WTC11 (cell line): ENCODE measurements at regions not wholly inside any gene's neighbourhood (a gene's known extent, or its start where the extent isn't known, plus 50 kb on each side); places are given as distances from the start of the nearest gene placed in this dataset.

Source experiments
- ATAC-seq: fragments of 200-7000 bp; cut with Tn5 transposase; 2 replicates; pipeline ENCODE4 v1.10.0; 2021; ENCODE audit warnings: mild to moderate bottlenecking, moderate library complexity
- CTCF ChIA-PET: fragments of 300-600 bp; sonication (Branson Sonifier 250); formaldehyde crosslinking; loops from one replicate; lab custom pipeline; 2021; ENCODE audit warnings: antibody characterized with exemption; lab: Charles Lee
- POLR2A ChIA-PET: fragments of 350-600 bp; sonication (Branson Sonifier 250); formaldehyde crosslinking; loops from one replicate; lab custom pipeline; 2021; ENCODE audit warnings: antibody characterized with exemption; lab: Charles Lee
- DNase-seq: peaks from one replicate; pipeline ENCODE4 v3.0.0; 2021; ENCODE audit warnings: low spot score
- H3K27ac Mint-ChIP-seq: 2 replicates; pipeline ENCODE4 v1.8.0; 2021; ENCODE audit warnings: mixed read lengths
- H3K27me3 Mint-ChIP-seq: 2 replicates; pipeline ENCODE4 v1.8.0; 2021; ENCODE audit warnings: low read depth, mild to moderate bottlenecking, moderate library complexity, mixed read lengths
- H3K36me3 Mint-ChIP-seq: 2 replicates; pipeline ENCODE4 v1.8.0; 2021; ENCODE audit warnings: mixed read lengths
- H3K4me1 Mint-ChIP-seq: 2 replicates; pipeline ENCODE4 v1.8.0; 2022; ENCODE audit warnings: mixed read lengths
- H3K4me3 Mint-ChIP-seq: 2 replicates; pipeline ENCODE4 v1.8.0; 2021; ENCODE audit warnings: mild to moderate bottlenecking, moderate library complexity, mixed read lengths
- H3K9me3 Mint-ChIP-seq: 2 replicates; pipeline ENCODE4 v1.8.0; 2021; ENCODE audit warnings: mixed read lengths
- ARID4B ChIP-seq: sonication (generic); formaldehyde crosslinking; IDR thresholded peaks from 2 replicates; pipeline ENCODE4 v1.8.0; 2023; ENCODE audit warnings: missing genetic modification reagents, mild to moderate bottlenecking, borderline replicate concordance
- CREM ChIP-seq: sonication (generic); formaldehyde crosslinking; IDR thresholded peaks from 2 replicates; pipeline ENCODE4 v1.8.1; 2022; ENCODE audit warnings: mild to moderate bottlenecking, missing genetic modification reagents, moderate library complexity
- ELF4 ChIP-seq: sonication (generic); formaldehyde crosslinking; IDR thresholded peaks from 2 replicates; pipeline ENCODE4 v1.8.1; 2022; ENCODE audit warnings: low read depth, mild to moderate bottlenecking, moderate library complexity, missing genetic modification reagents
- FOXP4 ChIP-seq: sonication (generic); formaldehyde crosslinking; IDR thresholded peaks from 2 replicates; pipeline ENCODE4 v1.8.0; 2022; ENCODE audit warnings: mild to moderate bottlenecking, missing genetic modification reagents
- NR1H2 ChIP-seq: sonication (generic); formaldehyde crosslinking; IDR thresholded peaks from 2 replicates; pipeline ENCODE4 v1.9.0; 2021; ENCODE audit warnings: mild to moderate bottlenecking, moderate library complexity, missing genetic modification reagents
- NR2C2 ChIP-seq: sonication (generic); formaldehyde crosslinking; IDR thresholded peaks from 2 replicates; pipeline ENCODE4 v1.8.0; 2022; ENCODE audit warnings: mild to moderate bottlenecking, missing genetic modification reagents
- PREB ChIP-seq: sonication (generic); formaldehyde crosslinking; IDR thresholded peaks from 2 replicates; pipeline ENCODE4 v1.8.1; 2022; ENCODE audit warnings: mild to moderate bottlenecking, missing genetic modification reagents, moderate library complexity, borderline replicate concordance
- RELA ChIP-seq: sonication (generic); formaldehyde crosslinking; IDR thresholded peaks from 2 replicates; pipeline ENCODE4 v1.8.1; 2022; ENCODE audit warnings: missing genetic modification reagents, mild to moderate bottlenecking, borderline replicate concordance
- SMAD3 ChIP-seq: sonication (generic); formaldehyde crosslinking; IDR thresholded peaks from 2 replicates; pipeline ENCODE4 v1.8.0; 2022; ENCODE audit warnings: missing genetic modification reagents, mild to moderate bottlenecking, borderline replicate concordance
- TEAD1 ChIP-seq: sonication (generic); formaldehyde crosslinking; IDR thresholded peaks from 2 replicates; pipeline ENCODE4 v1.8.0; 2022; ENCODE audit warnings: mild to moderate bottlenecking, missing genetic modification reagents
- TEAD4 ChIP-seq: sonication (generic); formaldehyde crosslinking; IDR thresholded peaks from 2 replicates; pipeline ENCODE4 v1.8.0; 2022; ENCODE audit warnings: mild to moderate bottlenecking, missing genetic modification reagents
- USF2 ChIP-seq: sonication (generic); formaldehyde crosslinking; IDR thresholded peaks from 2 replicates; pipeline ENCODE4 v1.8.1; 2023; ENCODE audit warnings: mild to moderate bottlenecking, missing genetic modification reagents, moderate library complexity
- ZBTB21 ChIP-seq: sonication (generic); formaldehyde crosslinking; IDR thresholded peaks from 2 replicates; pipeline ENCODE4 v1.8.1; 2023; ENCODE audit warnings: mild to moderate bottlenecking, missing genetic modification reagents, borderline replicate concordance
- ZNF396 ChIP-seq: fragments of 250-450 bp; sonication (Bioruptor Pico); IDR thresholded peaks from 2 replicates; pipeline ENCODE4 v1.8.0; 2021; ENCODE audit warnings: mild to moderate bottlenecking, moderate library complexity, borderline replicate concordance
- TF ChIP-seq, protein P1 (sequence below): fragments of 250-450 bp; sonication (Bioruptor Pico); IDR thresholded peaks from 2 replicates; pipeline ENCODE4 v1.9.0; 2021; ENCODE audit warnings: mild to moderate bottlenecking
- TF ChIP-seq, protein P2 (sequence below): sonication (generic); formaldehyde crosslinking; IDR thresholded peaks from 2 replicates; pipeline ENCODE4 v1.8.1; 2023; ENCODE audit warnings: mild to moderate bottlenecking, missing genetic modification reagents, moderate library complexity
- TF ChIP-seq, protein P3 (sequence below): sonication (generic); formaldehyde crosslinking; IDR thresholded peaks from 2 replicates; pipeline ENCODE4 v1.8.0; 2023; ENCODE audit warnings: mild to moderate bottlenecking, missing genetic modification reagents
- TF ChIP-seq, protein P4 (sequence below): sonication (generic); formaldehyde crosslinking; IDR thresholded peaks from 2 replicates; pipeline ENCODE4 v1.8.1; 2023; ENCODE audit warnings: mild to moderate bottlenecking, missing genetic modification reagents, borderline replicate concordance
- TF ChIP-seq, protein P5 (sequence below): sonication (generic); formaldehyde crosslinking; IDR thresholded peaks from 2 replicates; pipeline ENCODE4 v1.8.1; 2022; ENCODE audit warnings: low read depth, mild to moderate bottlenecking, moderate library complexity, missing genetic modification reagents, borderline replicate concordance

GRCh38 chr2:144943293-144943941 is 423.5 kb upstream of the ZEB2 start:
- Mint-ChIP-seq H3K4me1 (peaks cover 10% of the 10 kb centered on the region), H3K27me3 (no peaks in the 10 kb centered on the region), H3K36me3 (no peaks in the 10 kb centered on the region), H3K27ac (no peak overlapping the region), H3K9me3 (no peaks in the 10 kb centered on the region), H3K4me3 (no peak overlapping the region)
- TF ChIP-seq, protein P1, sequence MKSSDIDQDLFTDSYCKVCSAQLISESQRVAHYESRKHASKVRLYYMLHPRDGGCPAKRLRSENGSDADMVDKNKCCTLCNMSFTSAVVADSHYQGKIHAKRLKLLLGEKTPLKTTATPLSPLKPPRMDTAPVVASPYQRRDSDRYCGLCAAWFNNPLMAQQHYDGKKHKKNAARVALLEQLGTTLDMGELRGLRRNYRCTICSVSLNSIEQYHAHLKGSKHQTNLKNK = no peak
- TF ChIP-seq, protein P2, sequence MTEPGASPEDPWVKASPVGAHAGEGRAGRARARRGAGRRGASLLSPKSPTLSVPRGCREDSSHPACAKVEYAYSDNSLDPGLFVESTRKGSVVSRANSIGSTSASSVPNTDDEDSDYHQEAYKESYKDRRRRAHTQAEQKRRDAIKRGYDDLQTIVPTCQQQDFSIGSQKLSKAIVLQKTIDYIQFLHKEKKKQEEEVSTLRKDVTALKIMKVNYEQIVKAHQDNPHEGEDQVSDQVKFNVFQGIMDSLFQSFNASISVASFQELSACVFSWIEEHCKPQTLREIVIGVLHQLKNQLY (CRISPR knock-in tag) = no peak
- TF ChIP-seq NR1H2 (CRISPR knock-in tag) (no peak), ARID4B (CRISPR knock-in tag) (no peak), ZNF396 (no peak), ELF4 (CRISPR knock-in tag) (no peak), SMAD3 (CRISPR knock-in tag) (no peak), ZBTB21 (CRISPR knock-in tag) (no peak), USF2 (CRISPR knock-in tag) (no peak), FOXP4 (CRISPR knock-in tag) (no peak), RELA (CRISPR knock-in tag) (no peak), PREB (CRISPR knock-in tag) (no peak), TEAD4 (no peak), TEAD1 (CRISPR knock-in tag) (no peak), CREM (CRISPR knock-in tag) (no peak), NR2C2 (CRISPR knock-in tag) (no peak)
- TF ChIP-seq, protein P3, sequence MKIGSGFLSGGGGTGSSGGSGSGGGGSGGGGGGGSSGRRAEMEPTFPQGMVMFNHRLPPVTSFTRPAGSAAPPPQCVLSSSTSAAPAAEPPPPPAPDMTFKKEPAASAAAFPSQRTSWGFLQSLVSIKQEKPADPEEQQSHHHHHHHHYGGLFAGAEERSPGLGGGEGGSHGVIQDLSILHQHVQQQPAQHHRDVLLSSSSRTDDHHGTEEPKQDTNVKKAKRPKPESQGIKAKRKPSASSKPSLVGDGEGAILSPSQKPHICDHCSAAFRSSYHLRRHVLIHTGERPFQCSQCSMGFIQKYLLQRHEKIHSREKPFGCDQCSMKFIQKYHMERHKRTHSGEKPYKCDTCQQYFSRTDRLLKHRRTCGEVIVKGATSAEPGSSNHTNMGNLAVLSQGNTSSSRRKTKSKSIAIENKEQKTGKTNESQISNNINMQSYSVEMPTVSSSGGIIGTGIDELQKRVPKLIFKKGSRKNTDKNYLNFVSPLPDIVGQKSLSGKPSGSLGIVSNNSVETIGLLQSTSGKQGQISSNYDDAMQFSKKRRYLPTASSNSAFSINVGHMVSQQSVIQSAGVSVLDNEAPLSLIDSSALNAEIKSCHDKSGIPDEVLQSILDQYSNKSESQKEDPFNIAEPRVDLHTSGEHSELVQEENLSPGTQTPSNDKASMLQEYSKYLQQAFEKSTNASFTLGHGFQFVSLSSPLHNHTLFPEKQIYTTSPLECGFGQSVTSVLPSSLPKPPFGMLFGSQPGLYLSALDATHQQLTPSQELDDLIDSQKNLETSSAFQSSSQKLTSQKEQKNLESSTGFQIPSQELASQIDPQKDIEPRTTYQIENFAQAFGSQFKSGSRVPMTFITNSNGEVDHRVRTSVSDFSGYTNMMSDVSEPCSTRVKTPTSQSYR (CRISPR knock-in tag) = no peak
- TF ChIP-seq, protein P4, sequence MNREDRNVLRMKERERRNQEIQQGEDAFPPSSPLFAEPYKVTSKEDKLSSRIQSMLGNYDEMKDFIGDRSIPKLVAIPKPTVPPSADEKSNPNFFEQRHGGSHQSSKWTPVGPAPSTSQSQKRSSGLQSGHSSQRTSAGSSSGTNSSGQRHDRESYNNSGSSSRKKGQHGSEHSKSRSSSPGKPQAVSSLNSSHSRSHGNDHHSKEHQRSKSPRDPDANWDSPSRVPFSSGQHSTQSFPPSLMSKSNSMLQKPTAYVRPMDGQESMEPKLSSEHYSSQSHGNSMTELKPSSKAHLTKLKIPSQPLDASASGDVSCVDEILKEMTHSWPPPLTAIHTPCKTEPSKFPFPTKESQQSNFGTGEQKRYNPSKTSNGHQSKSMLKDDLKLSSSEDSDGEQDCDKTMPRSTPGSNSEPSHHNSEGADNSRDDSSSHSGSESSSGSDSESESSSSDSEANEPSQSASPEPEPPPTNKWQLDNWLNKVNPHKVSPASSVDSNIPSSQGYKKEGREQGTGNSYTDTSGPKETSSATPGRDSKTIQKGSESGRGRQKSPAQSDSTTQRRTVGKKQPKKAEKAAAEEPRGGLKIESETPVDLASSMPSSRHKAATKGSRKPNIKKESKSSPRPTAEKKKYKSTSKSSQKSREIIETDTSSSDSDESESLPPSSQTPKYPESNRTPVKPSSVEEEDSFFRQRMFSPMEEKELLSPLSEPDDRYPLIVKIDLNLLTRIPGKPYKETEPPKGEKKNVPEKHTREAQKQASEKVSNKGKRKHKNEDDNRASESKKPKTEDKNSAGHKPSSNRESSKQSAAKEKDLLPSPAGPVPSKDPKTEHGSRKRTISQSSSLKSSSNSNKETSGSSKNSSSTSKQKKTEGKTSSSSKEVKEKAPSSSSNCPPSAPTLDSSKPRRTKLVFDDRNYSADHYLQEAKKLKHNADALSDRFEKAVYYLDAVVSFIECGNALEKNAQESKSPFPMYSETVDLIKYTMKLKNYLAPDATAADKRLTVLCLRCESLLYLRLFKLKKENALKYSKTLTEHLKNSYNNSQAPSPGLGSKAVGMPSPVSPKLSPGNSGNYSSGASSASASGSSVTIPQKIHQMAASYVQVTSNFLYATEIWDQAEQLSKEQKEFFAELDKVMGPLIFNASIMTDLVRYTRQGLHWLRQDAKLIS (CRISPR knock-in tag) = no peak
- TF ChIP-seq, protein P5, sequence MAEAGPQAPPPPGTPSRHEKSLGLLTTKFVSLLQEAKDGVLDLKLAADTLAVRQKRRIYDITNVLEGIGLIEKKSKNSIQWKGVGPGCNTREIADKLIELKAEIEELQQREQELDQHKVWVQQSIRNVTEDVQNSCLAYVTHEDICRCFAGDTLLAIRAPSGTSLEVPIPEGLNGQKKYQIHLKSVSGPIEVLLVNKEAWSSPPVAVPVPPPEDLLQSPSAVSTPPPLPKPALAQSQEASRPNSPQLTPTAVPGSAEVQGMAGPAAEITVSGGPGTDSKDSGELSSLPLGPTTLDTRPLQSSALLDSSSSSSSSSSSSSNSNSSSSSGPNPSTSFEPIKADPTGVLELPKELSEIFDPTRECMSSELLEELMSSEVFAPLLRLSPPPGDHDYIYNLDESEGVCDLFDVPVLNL (CRISPR knock-in tag) = no peak
- CTCF ChIA-PET = no interaction called here
- POLR2A ChIA-PET = no interaction called here
- ATAC-seq (no peak), DNase-seq (no peak)
